ENCODE measurements at regions not wholly inside any gene's neighbourhood (a gene's known extent, or its start where the extent isn't known, plus 50 kb on each side); places are given as distances from the start of the nearest gene placed in this dataset.

GRCh38 chr1:213568929-213569815 lies 418.6 kb upstream of the PROX1 start:
- no peak overlapping the region for H3K4me3 ChIP-seq (ENCODE audit: low read depth in 2 of 2, low read length in 1 of 2)
- 26% methylated on average over 4 of the region's 4 CpGs for WGBS (ENCODE audit: low lambda C conversion rate)
- ChIA-PET CTCF (no interaction called here), POLR2A (no interaction called here)
- no peak for DNase-seq
- H3K36me3 ChIP-seq (replicated peaks in 1 of 2; ENCODE audit: control insufficient read depth in 1 of 2, insufficient read depth in 2 of 2, low read length in 1 of 2), result no peaks in the 10 kb centered on the region
- H3K27me3 ChIP-seq (ENCODE audit: insufficient read depth), result no peaks in the 10 kb centered on the region
- no peak overlapping the region for H2AFZ ChIP-seq (ENCODE audit: low read depth)
- no peaks in the 10 kb centered on the region for H3F3A ChIP-seq (replicated peaks; ENCODE audit: insufficient read depth)
- no peak overlapping the region for H3K27ac ChIP-seq (ENCODE audit: low read depth in 2 of 2, low read length in 1 of 2)
- H4K20me1 ChIP-seq (ENCODE audit: insufficient read depth), result no peaks in the 10 kb centered on the region
- H3K4me2 ChIP-seq, result no peak overlapping the region
- no peaks in the 10 kb centered on the region; the same call in 1 of the 2 replicates for H3K9me3 ChIP-seq
- no peak overlapping the region for H3K9ac ChIP-seq
- no peaks in the 10 kb centered on the region for H3K79me2 ChIP-seq (ENCODE audit: insufficient read depth)
- peaks cover 0 to 6% of the 10 kb centered on the region in 2 experiments; a peak in 1 of 4 replicates for H3K4me1 ChIP-seq (ENCODE audit: control insufficient read depth in 1 of 2, insufficient read depth in 2 of 2, low read depth in 1 of 2, low read length in 1 of 2)
- H3K9me2 ChIP-seq, result no peaks in the 10 kb centered on the region
- TF ChIP-seq MXI1 (IDR thresholded peaks at IDR 0.05; ENCODE audit: low read depth, low read length) (no peak), FOXJ3 (CRISPR knock-in tag; IDR thresholded peaks at IDR 0.05) (no peak), FOXM1 (IDR thresholded peaks at IDR 0.05; ENCODE audit: low read depth) (no peak), CHD2 (IDR thresholded peaks at IDR 0.05; ENCODE audit: low read length, partially characterized antibody) (no peak), POLR2AphosphoS5 (IDR thresholded peaks at IDR 0.05; ENCODE audit: low read depth, low read length) (no peak)

DNA sequence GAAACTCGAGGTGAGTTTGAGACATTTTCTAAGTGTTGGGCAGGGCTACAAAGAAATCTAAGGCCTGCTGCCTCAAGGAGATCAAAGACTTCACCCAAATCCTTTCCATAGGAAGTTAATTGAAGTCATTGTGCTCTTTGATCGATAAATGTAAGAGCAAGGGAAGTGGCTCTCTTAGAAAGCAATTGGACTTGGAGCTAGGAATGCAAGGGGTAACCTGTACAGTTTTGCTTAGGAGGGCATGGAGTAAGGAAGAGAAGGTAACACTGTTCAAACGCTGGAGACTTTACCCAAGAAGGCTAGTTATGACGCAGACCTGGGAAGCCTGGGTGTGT lies 418.0 kb upstream of the PROX1 start:
- Histone ChIP-seq H3K27ac (ENCODE audit: low read depth in 2 of 2, low read length in 1 of 2) (no peak overlapping the region), H3F3A (replicated peaks; ENCODE audit: insufficient read depth) (no peaks in the 10 kb centered on the region), H3K36me3 (replicated peaks in 1 of 2; ENCODE audit: control insufficient read depth in 1 of 2, insufficient read depth in 2 of 2, low read length in 1 of 2) (no peaks in the 10 kb centered on the region), H3K4me1 (ENCODE audit: control insufficient read depth in 1 of 2, insufficient read depth in 2 of 2, low read depth in 1 of 2, low read length in 1 of 2) (peaks cover 0 to 6% of the 10 kb centered on the region in 2 experiments; a peak in 1 of 4 replicates), H2AFZ (ENCODE audit: low read depth) (no peak overlapping the region), H3K9me2 (no peaks in the 10 kb centered on the region), H3K9ac (no peak overlapping the region), H3K79me2 (ENCODE audit: insufficient read depth) (no peaks in the 10 kb centered on the region), H3K27me3 (ENCODE audit: insufficient read depth) (no peaks in the 10 kb centered on the region), H3K4me3 (ENCODE audit: low read depth in 2 of 2, low read length in 1 of 2) (no peak overlapping the region), H3K4me2 (no peak overlapping the region), H3K9me3 (no peaks in the 10 kb centered on the region; the same call in 1 of the 2 replicates), H4K20me1 (ENCODE audit: insufficient read depth) (no peaks in the 10 kb centered on the region)
- no peak for DNase-seq
- CTCF ChIA-PET, result no interaction called here
- TF ChIP-seq NFIC (IDR thresholded peaks at IDR 0.05; ENCODE audit: borderline replicate concordance) (no peak), TAF1 (IDR thresholded peaks at IDR 0.05; ENCODE audit: borderline replicate concordance, low read depth, low read length) (no peak), JUND (IDR thresholded peaks at IDR 0.05) (no peak)
- TF ChIP-seq, protein P1, sequence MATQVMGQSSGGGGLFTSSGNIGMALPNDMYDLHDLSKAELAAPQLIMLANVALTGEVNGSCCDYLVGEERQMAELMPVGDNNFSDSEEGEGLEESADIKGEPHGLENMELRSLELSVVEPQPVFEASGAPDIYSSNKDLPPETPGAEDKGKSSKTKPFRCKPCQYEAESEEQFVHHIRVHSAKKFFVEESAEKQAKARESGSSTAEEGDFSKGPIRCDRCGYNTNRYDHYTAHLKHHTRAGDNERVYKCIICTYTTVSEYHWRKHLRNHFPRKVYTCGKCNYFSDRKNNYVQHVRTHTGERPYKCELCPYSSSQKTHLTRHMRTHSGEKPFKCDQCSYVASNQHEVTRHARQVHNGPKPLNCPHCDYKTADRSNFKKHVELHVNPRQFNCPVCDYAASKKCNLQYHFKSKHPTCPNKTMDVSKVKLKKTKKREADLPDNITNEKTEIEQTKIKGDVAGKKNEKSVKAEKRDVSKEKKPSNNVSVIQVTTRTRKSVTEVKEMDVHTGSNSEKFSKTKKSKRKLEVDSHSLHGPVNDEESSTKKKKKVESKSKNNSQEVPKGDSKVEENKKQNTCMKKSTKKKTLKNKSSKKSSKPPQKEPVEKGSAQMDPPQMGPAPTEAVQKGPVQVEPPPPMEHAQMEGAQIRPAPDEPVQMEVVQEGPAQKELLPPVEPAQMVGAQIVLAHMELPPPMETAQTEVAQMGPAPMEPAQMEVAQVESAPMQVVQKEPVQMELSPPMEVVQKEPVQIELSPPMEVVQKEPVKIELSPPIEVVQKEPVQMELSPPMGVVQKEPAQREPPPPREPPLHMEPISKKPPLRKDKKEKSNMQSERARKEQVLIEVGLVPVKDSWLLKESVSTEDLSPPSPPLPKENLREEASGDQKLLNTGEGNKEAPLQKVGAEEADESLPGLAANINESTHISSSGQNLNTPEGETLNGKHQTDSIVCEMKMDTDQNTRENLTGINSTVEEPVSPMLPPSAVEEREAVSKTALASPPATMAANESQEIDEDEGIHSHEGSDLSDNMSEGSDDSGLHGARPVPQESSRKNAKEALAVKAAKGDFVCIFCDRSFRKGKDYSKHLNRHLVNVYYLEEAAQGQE (IDR thresholded peaks at IDR 0.05; ENCODE audit: low read depth, low read length), result no peak
- TF ChIP-seq, protein P2, sequence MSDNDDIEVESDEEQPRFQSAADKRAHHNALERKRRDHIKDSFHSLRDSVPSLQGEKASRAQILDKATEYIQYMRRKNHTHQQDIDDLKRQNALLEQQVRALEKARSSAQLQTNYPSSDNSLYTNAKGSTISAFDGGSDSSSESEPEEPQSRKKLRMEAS (IDR thresholded peaks at IDR 0.05; ENCODE audit: low read depth), result no peak
- POLR2A ChIA-PET, result no interaction called here
- 30% methylated on average over 4 of the region's 4 CpGs for WGBS (ENCODE audit: low lambda C conversion rate)

All from SK-N-SH (cell line).